HCT116 (cell line): ENCODE measurements at regions not wholly inside any gene's neighbourhood (a gene's known extent, or its start where the extent isn't known, plus 50 kb on each side); places are given as distances from the start of the nearest gene placed in this dataset.

Source experiments
- ATAC-seq: fragments of 200-7000 bp; cut with Tn5 transposase; 2 replicates; pipeline ENCODE4 v1.9.1; 2020; ENCODE audit warnings: mild to moderate bottlenecking, moderate library complexity
- BruUV-seq: library from RNA; stranded (reverse); fragments of 400-500 nt; replicated peaks from 2 replicates; lab custom pipeline; 2021; lab: Mats Ljungman, UMichigan
- CTCF ChIA-PET: fragments of 300-600 bp; sonication (Branson Sonifier 250); formaldehyde crosslinking; loops from one replicate; lab custom pipeline; 2021; ENCODE audit warnings: antibody characterized with exemption; lab: Charles Lee
- POLR2A ChIA-PET: fragments of 300-600, 350-600 bp; sonication (Branson Sonifier 250); formaldehyde crosslinking; loops from one replicate; lab custom pipeline; 2021; ENCODE audit warnings: antibody characterized with exemption; lab: Charles Lee
- RAD21 ChIA-PET, 2 experiments: fragments of 300-600 bp; sonication (Branson Sonifier 250); formaldehyde crosslinking; loops; one replicate each; lab custom pipeline; 2023; ENCODE audit warnings: low total read pairs in 2 of 2; ENCODE audit not compliant: uncharacterized antibody in 2 of 2, unreplicated experiment in 2 of 2, low non-redundant PET in 1 of 2; lab: Charles Lee
- DNase-seq: peaks from one replicate; pipeline ENCODE4 v3.0.0-alpha.2; 2010; ENCODE audit warnings: low read depth, low spot score
- H2AFZ ChIP-seq: fragments of 200-600 bp; shearing (Covaris generic), sonication (generic); 2 replicates; pipeline ENCODE4 v1.6.1; 2017; ENCODE audit warnings: low read depth, mixed run types, mixed read lengths, antibody characterized with exemption, low read length; ENCODE audit not compliant: poor library complexity, severe bottlenecking
- H3K27ac ChIP-seq: 2 replicates; pipeline ENCODE4 v1.5.1; 2012; ENCODE audit warnings: low read depth, low read length
- H3K27me3 ChIP-seq: fragments of 200-600 bp; sonication (generic); 2 replicates; pipeline ENCODE4 v1.6.1; 2016; ENCODE audit warnings: mixed run types, low read length, mixed read lengths; ENCODE audit not compliant: insufficient read depth
- H3K36me3 ChIP-seq, 2 experiments: fragments of 200-500 bp in 1 of 2; fragments of 200-600 bp in 1 of 2; sonication (Bioruptor generic) in 1 of 2; sonication (generic) in 1 of 2; 2 replicates each; pipeline versions ENCODE4 v1.5.1 to v1.6.1; 2014 to 2016; ENCODE audit warnings: low read length in 2 of 2, inconsistent platforms in 1 of 2, mixed read lengths in 1 of 2, mixed run types in 1 of 2; ENCODE audit not compliant: insufficient read depth in 2 of 2, control insufficient read depth in 1 of 2
- H3K4me1 ChIP-seq, 2 experiments: fragments of 200-600 bp in 1 of 2; sonication (generic) in 1 of 2; 2 replicates each; pipeline versions ENCODE4 v1.5.1 to v1.6.1; 2012 to 2017; ENCODE audit warnings: low read length in 2 of 2, inconsistent platforms in 1 of 2, mild to moderate bottlenecking in 1 of 2, mixed read lengths in 1 of 2, mixed run types in 1 of 2, moderate library complexity in 1 of 2; ENCODE audit not compliant: insufficient read depth in 2 of 2, control insufficient read depth in 1 of 2
- H3K4me2 ChIP-seq: fragments of 200-600 bp; sonication (generic); 2 replicates; pipeline ENCODE4 v1.6.1; 2017; ENCODE audit warnings: mixed run types, low read length, mixed read lengths
- H3K4me3 ChIP-seq, 2 experiments: fragments of 200-600 bp in 1 of 2; sonication (generic) in 1 of 2; replicated peaks in 1 of 2; 2 replicates each; pipeline ENCODE4 v1.5.1; 2011 to 2016; ENCODE audit warnings: low read length in 2 of 2, control low read depth in 1 of 2, low read depth in 1 of 2, mild to moderate bottlenecking in 1 of 2, mixed read lengths in 1 of 2, mixed run types in 1 of 2
- H3K79me2 ChIP-seq: fragments of 200-600 bp; sonication (generic); 2 replicates; pipeline ENCODE4 v1.6.1; 2017; ENCODE audit warnings: mild to moderate bottlenecking, mixed run types, low read length, moderate library complexity, mixed read lengths; ENCODE audit not compliant: insufficient read depth
- H3K9ac ChIP-seq: fragments of 200-600 bp; sonication (generic); 2 replicates; pipeline ENCODE4 v1.6.1; 2016; ENCODE audit warnings: low read length, mixed read lengths
- H3K9me2 ChIP-seq: fragments of 200-600 bp; sonication (generic), shearing (Covaris generic); 2 replicates; pipeline ENCODE4 v1.6.1; 2017; ENCODE audit warnings: mixed run types, mild to moderate bottlenecking, moderate library complexity; ENCODE audit not compliant: insufficient read depth
- H3K9me3 ChIP-seq, 2 experiments: fragments of 200-500 bp in 1 of 2; fragments of 200-600 bp in 1 of 2; sonication (Bioruptor generic) in 1 of 2; sonication (generic) in 1 of 2; 2 replicates each; pipeline ENCODE4 v1.6.1; 2014 to 2017; ENCODE audit warnings: low read length in 2 of 2, mixed read lengths in 2 of 2, inconsistent platforms in 1 of 2, low read depth in 1 of 2, mild to moderate bottlenecking in 1 of 2, mixed run types in 1 of 2, moderate library complexity in 1 of 2; ENCODE audit not compliant: control insufficient read depth in 1 of 2, insufficient read depth in 1 of 2
- H4K20me1 ChIP-seq: fragments of 200-600 bp; sonication (generic), shearing (Covaris generic); 2 replicates; pipeline ENCODE4 v1.6.1; 2017; ENCODE audit warnings: mixed run types, mild to moderate bottlenecking, moderate library complexity; ENCODE audit not compliant: insufficient read depth
- EZH2 ChIP-seq: fragments of 200-600 bp; sonication (generic); IDR thresholded peaks from 2 replicates; pipeline ENCODE4 v1.6.1; 2017; ENCODE audit warnings: antibody characterized with exemption, mixed run types
- EZH2phosphoT487 ChIP-seq: fragments of 200-600 bp; IDR thresholded peaks from 2 replicates; pipeline ENCODE4 v1.6.1; 2018; ENCODE audit warnings: antibody characterized with exemption, borderline replicate concordance
- FOSL1 ChIP-seq: IDR thresholded peaks from 2 replicates; pipeline ENCODE4 v1.6.1; 2012; ENCODE audit warnings: low read depth
- JUND ChIP-seq: IDR thresholded peaks from 2 replicates; pipeline ENCODE4 v1.6.1; 2012
- POLR2AphosphoS5 ChIP-seq: IDR thresholded peaks from 2 replicates; pipeline ENCODE4 v1.6.1; 2011; ENCODE audit warnings: mild to moderate bottlenecking, low read depth, low read length, moderate library complexity
- RAD21 ChIP-seq: IDR thresholded peaks from 2 replicates; pipeline ENCODE4 v1.6.1; 2012; ENCODE audit warnings: low read depth, mild to moderate bottlenecking
- REST ChIP-seq: IDR thresholded peaks from 2 replicates; pipeline ENCODE4 v1.6.1; 2012; ENCODE audit warnings: low read depth
- SIN3A ChIP-seq: IDR thresholded peaks from 2 replicates; pipeline ENCODE4 v1.6.1; 2012; ENCODE audit warnings: low read depth
- SP1 ChIP-seq: IDR thresholded peaks from 2 replicates; pipeline ENCODE4 v1.6.1; 2012; ENCODE audit warnings: low read depth
- SRF ChIP-seq: IDR thresholded peaks from 2 replicates; pipeline ENCODE4 v1.6.1; 2012; ENCODE audit warnings: low read depth
- TCF7L2 ChIP-seq: IDR thresholded peaks from 2 replicates; pipeline ENCODE4 v1.7.0; 2011; ENCODE audit warnings: borderline replicate concordance, inconsistent platforms; ENCODE audit not compliant: insufficient read depth, insufficient read length; ENCODE audit errors: extremely low read depth
- YY1 ChIP-seq: IDR thresholded peaks from 2 replicates; pipeline ENCODE4 v1.6.1; 2011; ENCODE audit warnings: low read length, low read depth, moderate library complexity, mild to moderate bottlenecking; ENCODE audit not compliant: insufficient replicate concordance; ENCODE audit errors: extremely low read depth
- intact Hi-C: fragments of 100-400 bp; cut with micrococcal nuclease; formaldehyde crosslinking; loops from 2 replicates; pipeline ENCODE4 v1.10.0; 2022
- TF ChIP-seq, protein P1 (sequence below), 3 experiments: fragments of 200-600 bp in 1 of 3; sonication (generic) in 1 of 3; IDR thresholded peaks in 2 of 3; conservative IDR thresholded peaks in 1 of 3; 2 replicates each; pipeline ENCODE4 v1.5.1; 2012 to 2017; ENCODE audit warnings: low read depth in 2 of 3, low read length in 2 of 3, antibody characterized with exemption in 1 of 3, borderline replicate concordance in 1 of 3, control low read depth in 1 of 3, mild to moderate bottlenecking in 1 of 3, mixed read lengths in 1 of 3, mixed run types in 1 of 3, moderate library complexity in 1 of 3; ENCODE audit not compliant: insufficient read depth in 1 of 3
- TF ChIP-seq, protein P2 (sequence below): IDR thresholded peaks from 2 replicates; pipeline ENCODE4 v1.6.1; 2012

DNA sequence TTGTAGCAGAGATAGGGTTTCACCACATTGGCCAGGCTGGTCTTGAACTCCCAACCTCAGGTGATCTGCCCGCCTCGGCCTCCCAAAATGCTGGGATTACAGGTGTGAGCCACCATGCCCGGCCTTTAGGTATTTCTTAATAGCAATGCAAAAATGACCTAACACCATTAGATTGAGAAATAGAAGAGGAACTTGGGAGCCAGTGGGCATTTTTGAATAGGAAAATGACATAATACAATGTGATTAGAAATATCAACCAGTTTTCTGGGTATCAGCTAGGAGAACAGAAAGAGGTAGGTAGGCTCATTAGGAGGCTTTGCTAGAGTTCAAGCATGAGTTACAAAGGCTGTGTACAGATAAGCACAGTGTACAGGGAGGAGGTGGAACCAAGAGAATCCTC is 101.8 kb upstream of the TBC1D5 start:
- CTCF ChIA-PET = interaction anchor here (1.3 kb wide), 1 partner anchor 199 kb away, joined by 3 read pairs; no protein-coding TSS in a partner anchor
- Histone ChIP-seq H3K4me3 (no peak overlapping the region), H3K9me3 (no peaks in the 10 kb centered on the region), H3K4me1 (no peaks in the 10 kb centered on the region), H3K4me2 (no peak overlapping the region), H3K36me3 (no peaks in the 10 kb centered on the region), H2AFZ (no peak overlapping the region), H4K20me1 (no peaks in the 10 kb centered on the region), H3K79me2 (no peaks in the 10 kb centered on the region), H3K9ac (no peak overlapping the region), H3K9me2 (no peaks in the 10 kb centered on the region), H3K27ac (no peak overlapping the region), H3K27me3 (no peaks in the 10 kb centered on the region)
- intact Hi-C loops = loop anchor here (5.0 to 10.0 kb wide), 2 partner anchors 587 to 1239 kb away; partner anchors contain the start of gene DAZL
- BruUV-seq = no TSS peak
- TF ChIP-seq JUND = no peak
- TF ChIP-seq EZH2phosphoT487 = no peak
- no peak for TF ChIP-seq SRF
- TF ChIP-seq SIN3A = no peak
- no peak for TF ChIP-seq POLR2AphosphoS5
- no peak for TF ChIP-seq FOSL1
- DNase-seq = no peak
- no peak for ATAC-seq
- RAD21 ChIA-PET = no interaction called here
- POLR2A ChIA-PET = no interaction called here

- Histone ChIP-seq H3K27ac (no peak overlapping the region), H3K9me2 (no peaks in the 10 kb centered on the region), H3K4me1 (no peaks in the 10 kb centered on the region), H3K36me3 (no peaks in the 10 kb centered on the region), H3K79me2 (no peaks in the 10 kb centered on the region), H3K4me2 (no peak overlapping the region), H2AFZ (peak overlapping the region; percentile 72), H3K9ac (no peak overlapping the region), H3K4me3 (no peak overlapping the region), H4K20me1 (no peaks in the 10 kb centered on the region), H3K27me3 (no peaks in the 10 kb centered on the region), H3K9me3 (no peaks in the 10 kb centered on the region)
- no TSS peak for BruUV-seq
- peak; percentile 45 for DNase-seq
- peak; percentile 99 for ATAC-seq
- CTCF ChIA-PET = interaction anchor here (0.6 to 3.0 kb wide), 19 partner anchors 10 to 584 kb away, joined by 3 to 19 read pairs (median 4); partner anchors contain the start of gene TBC1D5
- intact Hi-C loops = loop anchor here (1.0 to 10.0 kb wide), 6 partner anchors 196 to 1237 kb away; partner anchors contain the start of gene DAZL
- RAD21 ChIA-PET = interaction anchor here (1.0 to 1.3 kb wide), 5 partner anchors 26 to 627 kb away, joined by 3 to 6 read pairs (median 4); no protein-coding TSS in a partner anchor
- POLR2A ChIA-PET = interaction anchor here (0.9 kb wide), 1 partner anchor 411 kb away, joined by 4 read pairs; no protein-coding TSS in a partner anchor
- peak; percentile 96 for TF ChIP-seq RAD21
- no peak for TF ChIP-seq YY1
- TF ChIP-seq, protein P1, sequence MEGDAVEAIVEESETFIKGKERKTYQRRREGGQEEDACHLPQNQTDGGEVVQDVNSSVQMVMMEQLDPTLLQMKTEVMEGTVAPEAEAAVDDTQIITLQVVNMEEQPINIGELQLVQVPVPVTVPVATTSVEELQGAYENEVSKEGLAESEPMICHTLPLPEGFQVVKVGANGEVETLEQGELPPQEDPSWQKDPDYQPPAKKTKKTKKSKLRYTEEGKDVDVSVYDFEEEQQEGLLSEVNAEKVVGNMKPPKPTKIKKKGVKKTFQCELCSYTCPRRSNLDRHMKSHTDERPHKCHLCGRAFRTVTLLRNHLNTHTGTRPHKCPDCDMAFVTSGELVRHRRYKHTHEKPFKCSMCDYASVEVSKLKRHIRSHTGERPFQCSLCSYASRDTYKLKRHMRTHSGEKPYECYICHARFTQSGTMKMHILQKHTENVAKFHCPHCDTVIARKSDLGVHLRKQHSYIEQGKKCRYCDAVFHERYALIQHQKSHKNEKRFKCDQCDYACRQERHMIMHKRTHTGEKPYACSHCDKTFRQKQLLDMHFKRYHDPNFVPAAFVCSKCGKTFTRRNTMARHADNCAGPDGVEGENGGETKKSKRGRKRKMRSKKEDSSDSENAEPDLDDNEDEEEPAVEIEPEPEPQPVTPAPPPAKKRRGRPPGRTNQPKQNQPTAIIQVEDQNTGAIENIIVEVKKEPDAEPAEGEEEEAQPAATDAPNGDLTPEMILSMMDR (IDR thresholded peaks at IDR 0.05 in 2 of 3, conservative IDR thresholded peaks at IDR 0.05 in 1 of 3; ENCODE audit: borderline replicate concordance in 1 of 3, insufficient read depth in 1 of 3, low read depth in 2 of 3, low read length in 2 of 3) = peak; percentile 91 to 98 (median 95)
- TF ChIP-seq, protein P2, sequence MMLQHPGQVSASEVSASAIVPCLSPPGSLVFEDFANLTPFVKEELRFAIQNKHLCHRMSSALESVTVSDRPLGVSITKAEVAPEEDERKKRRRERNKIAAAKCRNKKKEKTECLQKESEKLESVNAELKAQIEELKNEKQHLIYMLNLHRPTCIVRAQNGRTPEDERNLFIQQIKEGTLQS = no peak
- no peak for TF ChIP-seq REST
- TF ChIP-seq EZH2 = no peak
- TF ChIP-seq TCF7L2 = no peak
- TF ChIP-seq SP1 = no peak
- TF ChIP-seq POLR2AphosphoS5 = no peak
Measured at GRCh38 chr3:17841190-17841828, 98.9 kb upstream of the TBC1D5 start.
